GM23338 (cell line): ENCODE measurements at regions not wholly inside any gene's neighbourhood (a gene's known extent, or its start where the extent isn't known, plus 50 kb on each side); places are given as distances from the start of the nearest gene placed in this dataset.

Experiments used
- ATAC-seq: fragments of 200-7000 bp; cut with Tn5 transposase; 3 replicates; pipeline ENCODE4 v1.9.1; 2020
- DNase-seq: peaks from one replicate; pipeline ENCODE4 v3.0.0-alpha.2; 2015; ENCODE audit warnings: low spot score
- H2AFZ ChIP-seq: fragments of 200-600 bp; sonication (generic); 2 replicates; pipeline ENCODE4 v1.8.0; 2016; ENCODE audit warnings: antibody characterized with exemption, mild to moderate bottlenecking, moderate library complexity
- H3F3A ChIP-seq: fragments of 200-600 bp; sonication (generic); replicated peaks from 2 replicates; pipeline ENCODE4 v1.8.0; 2017; ENCODE audit warnings: antibody characterized with exemption, mixed run types, low read depth
- H3K27ac ChIP-seq: fragments of 200-600 bp; sonication (generic); 2 replicates; pipeline ENCODE4 v1.6.1; 2016; ENCODE audit warnings: low read depth
- H3K27me3 ChIP-seq: fragments of 200-600 bp; sonication (generic); 2 replicates; pipeline ENCODE4 v1.8.0; 2016; ENCODE audit warnings: mild to moderate bottlenecking, mixed run types, moderate library complexity; ENCODE audit not compliant: insufficient read depth
- H3K36me3 ChIP-seq: fragments of 200-600 bp; sonication (generic); 2 replicates; pipeline ENCODE4 v1.8.0; 2016; ENCODE audit warnings: mild to moderate bottlenecking; ENCODE audit not compliant: insufficient read depth
- H3K4me1 ChIP-seq: fragments of 200-600 bp; sonication (generic); 2 replicates; pipeline ENCODE4 v1.8.0; 2016; ENCODE audit warnings: mild to moderate bottlenecking, moderate library complexity; ENCODE audit not compliant: insufficient read depth
- H3K4me2 ChIP-seq: fragments of 200-600 bp; sonication (generic); 2 replicates; pipeline ENCODE4 v1.7.1; 2017; ENCODE audit warnings: mixed run types
- H3K4me3 ChIP-seq: fragments of 200-600 bp; sonication (generic); 2 replicates; pipeline ENCODE4 v1.6.1; 2016; ENCODE audit warnings: mixed run types
- H3K79me2 ChIP-seq: fragments of 200-600 bp; sonication (generic); replicated peaks from 2 replicates; pipeline ENCODE4 v1.8.0; 2017; ENCODE audit warnings: mild to moderate bottlenecking; ENCODE audit not compliant: insufficient read depth
- H3K9me2 ChIP-seq: fragments of 200-600 bp; sonication (generic); 2 replicates; pipeline ENCODE4 v1.8.0; 2017; ENCODE audit not compliant: insufficient read depth
- H4K20me1 ChIP-seq: fragments of 200-600 bp; sonication (generic); replicated peaks from 2 replicates; pipeline ENCODE4 v1.8.0; 2017; ENCODE audit warnings: mild to moderate bottlenecking; ENCODE audit not compliant: insufficient read depth
- H3K27ac Mint-ChIP-seq: 2 replicates; pipeline ENCODE4 v1.8.0; 2020; ENCODE audit warnings: inconsistent platforms, mild to moderate bottlenecking, moderate library complexity, mixed read lengths
- H3K27me3 Mint-ChIP-seq: 3 replicates; pipeline ENCODE4 v1.8.0; 2022; ENCODE audit warnings: low read depth, mild to moderate bottlenecking, moderate library complexity, mixed read lengths, inconsistent platforms; ENCODE audit not compliant: insufficient read depth, poor library complexity
- H3K36me3 Mint-ChIP-seq: 3 replicates; pipeline ENCODE4 v1.8.0; 2021; ENCODE audit warnings: low read depth, mild to moderate bottlenecking, inconsistent platforms, moderate library complexity, mixed read lengths
- H3K4me1 Mint-ChIP-seq: 3 replicates; pipeline ENCODE4 v1.8.0; 2020; ENCODE audit warnings: mild to moderate bottlenecking, inconsistent platforms, mixed read lengths
- H3K4me3 Mint-ChIP-seq: 3 replicates; pipeline ENCODE4 v1.8.0; 2021; ENCODE audit warnings: moderate library complexity, mild to moderate bottlenecking, inconsistent platforms, mixed read lengths
- H3K9me3 Mint-ChIP-seq: 3 replicates; pipeline ENCODE4 v1.8.0; 2020; ENCODE audit warnings: moderate library complexity, mild to moderate bottlenecking, inconsistent platforms, mixed read lengths
- CREB1 ChIP-seq: fragments of 250-450 bp; sonication (Bioruptor Pico); IDR thresholded peaks from 2 replicates; pipeline ENCODE4 v1.5.0; 2020; ENCODE audit warnings: low read depth, mild to moderate bottlenecking, moderate library complexity
- JUNB ChIP-seq: IDR thresholded peaks from one replicate; pipeline ENCODE4 v1.6.1; 2016; ENCODE audit warnings: antibody characterized with exemption; ENCODE audit not compliant: unreplicated experiment
- ZNF114 ChIP-seq: fragments of 250-450 bp; sonication (Bioruptor Pico); IDR thresholded peaks from 2 replicates; pipeline ENCODE4 v1.5.0; 2020; ENCODE audit warnings: mild to moderate bottlenecking, moderate library complexity
- TF ChIP-seq, protein P1 (sequence below), 2 experiments: fragments of 200-600 bp in 1 of 2; sonication (generic) in 1 of 2; conservative IDR thresholded peaks; 2 replicates each; pipeline versions ENCODE4 v1.5.1 to v1.6.1; 2016 to 2017; ENCODE audit warnings: antibody characterized with exemption in 2 of 2, low read depth in 2 of 2, mild to moderate bottlenecking in 2 of 2, moderate library complexity in 1 of 2
- TF ChIP-seq, protein P2 (sequence below): IDR thresholded peaks from one replicate; pipeline ENCODE4 v1.6.1; 2018; ENCODE audit warnings: antibody characterized with exemption; ENCODE audit not compliant: unreplicated experiment
- TF ChIP-seq, protein P3 (sequence below): fragments of 250-450 bp; sonication (Bioruptor Pico); IDR thresholded peaks from 2 replicates; pipeline ENCODE4 v1.5.0; 2020; ENCODE audit warnings: mild to moderate bottlenecking, moderate library complexity

DNA sequence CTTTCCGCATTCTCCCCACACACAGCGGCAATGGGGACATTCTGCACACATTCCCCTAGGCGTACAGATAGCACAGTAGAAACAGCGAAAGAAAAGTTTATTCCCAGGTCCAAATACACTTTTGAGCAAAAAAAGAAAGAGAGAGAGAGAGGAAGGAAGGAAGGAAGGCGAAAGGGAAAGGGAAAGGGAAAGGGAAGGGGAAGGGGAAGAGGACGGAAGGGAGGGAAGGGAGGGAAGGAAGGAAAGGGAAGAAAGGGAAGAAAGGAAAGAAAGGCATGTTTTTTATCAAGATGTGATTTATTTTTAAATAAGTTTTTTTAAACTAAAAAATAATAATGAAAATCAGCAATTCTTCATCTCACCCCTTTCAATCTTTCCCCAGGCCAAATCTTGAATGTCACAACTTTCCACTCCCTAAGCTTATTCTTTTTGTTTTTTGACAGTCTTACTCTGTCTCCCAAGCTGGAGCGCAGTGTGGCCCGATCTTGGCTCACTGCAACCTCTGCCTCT, 281.7 kb downstream of the SKIDA1 start (continued):
- TF ChIP-seq, protein P1, sequence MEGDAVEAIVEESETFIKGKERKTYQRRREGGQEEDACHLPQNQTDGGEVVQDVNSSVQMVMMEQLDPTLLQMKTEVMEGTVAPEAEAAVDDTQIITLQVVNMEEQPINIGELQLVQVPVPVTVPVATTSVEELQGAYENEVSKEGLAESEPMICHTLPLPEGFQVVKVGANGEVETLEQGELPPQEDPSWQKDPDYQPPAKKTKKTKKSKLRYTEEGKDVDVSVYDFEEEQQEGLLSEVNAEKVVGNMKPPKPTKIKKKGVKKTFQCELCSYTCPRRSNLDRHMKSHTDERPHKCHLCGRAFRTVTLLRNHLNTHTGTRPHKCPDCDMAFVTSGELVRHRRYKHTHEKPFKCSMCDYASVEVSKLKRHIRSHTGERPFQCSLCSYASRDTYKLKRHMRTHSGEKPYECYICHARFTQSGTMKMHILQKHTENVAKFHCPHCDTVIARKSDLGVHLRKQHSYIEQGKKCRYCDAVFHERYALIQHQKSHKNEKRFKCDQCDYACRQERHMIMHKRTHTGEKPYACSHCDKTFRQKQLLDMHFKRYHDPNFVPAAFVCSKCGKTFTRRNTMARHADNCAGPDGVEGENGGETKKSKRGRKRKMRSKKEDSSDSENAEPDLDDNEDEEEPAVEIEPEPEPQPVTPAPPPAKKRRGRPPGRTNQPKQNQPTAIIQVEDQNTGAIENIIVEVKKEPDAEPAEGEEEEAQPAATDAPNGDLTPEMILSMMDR (conservative IDR thresholded peaks at IDR 0.05; ENCODE audit: low read depth in 2 of 2) = no peak
- TF ChIP-seq ZNF114 (CRISPR knock-in tag) = no peak
- TF ChIP-seq CREB1 = no peak

DNA sequence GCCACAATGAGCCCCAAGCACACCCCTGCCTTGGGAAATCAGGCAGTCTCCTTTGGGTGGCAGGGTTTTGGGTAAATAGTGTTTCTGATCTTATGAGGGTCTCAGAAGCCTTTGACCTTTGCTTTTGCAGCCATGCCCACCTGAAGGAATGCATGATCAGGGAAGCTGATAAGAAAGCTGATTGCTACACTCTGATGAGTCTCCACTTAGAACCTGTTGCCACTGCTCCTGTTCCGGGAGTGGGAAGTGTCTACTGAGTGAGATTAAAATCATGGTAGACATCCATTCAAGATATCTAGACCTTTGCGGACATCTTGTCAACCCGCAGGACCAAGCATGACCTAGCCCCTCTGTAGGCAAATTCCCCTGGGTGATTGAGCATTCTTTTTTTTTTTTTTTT, 282.6 kb downstream of the SKIDA1 start:
- Mint-ChIP-seq H3K9me3 (no peaks in the 10 kb centered on the region; the same call in 2 of the 3 replicates), H3K27me3 (no peaks in the 10 kb centered on the region), H3K36me3 (no peaks in the 10 kb centered on the region), H3K4me1 (no peaks in the 10 kb centered on the region; the same call in 2 of the 3 replicates), H3K4me3 (no peak overlapping the region), H3K27ac (no peak overlapping the region)
- TF ChIP-seq, protein P2, sequence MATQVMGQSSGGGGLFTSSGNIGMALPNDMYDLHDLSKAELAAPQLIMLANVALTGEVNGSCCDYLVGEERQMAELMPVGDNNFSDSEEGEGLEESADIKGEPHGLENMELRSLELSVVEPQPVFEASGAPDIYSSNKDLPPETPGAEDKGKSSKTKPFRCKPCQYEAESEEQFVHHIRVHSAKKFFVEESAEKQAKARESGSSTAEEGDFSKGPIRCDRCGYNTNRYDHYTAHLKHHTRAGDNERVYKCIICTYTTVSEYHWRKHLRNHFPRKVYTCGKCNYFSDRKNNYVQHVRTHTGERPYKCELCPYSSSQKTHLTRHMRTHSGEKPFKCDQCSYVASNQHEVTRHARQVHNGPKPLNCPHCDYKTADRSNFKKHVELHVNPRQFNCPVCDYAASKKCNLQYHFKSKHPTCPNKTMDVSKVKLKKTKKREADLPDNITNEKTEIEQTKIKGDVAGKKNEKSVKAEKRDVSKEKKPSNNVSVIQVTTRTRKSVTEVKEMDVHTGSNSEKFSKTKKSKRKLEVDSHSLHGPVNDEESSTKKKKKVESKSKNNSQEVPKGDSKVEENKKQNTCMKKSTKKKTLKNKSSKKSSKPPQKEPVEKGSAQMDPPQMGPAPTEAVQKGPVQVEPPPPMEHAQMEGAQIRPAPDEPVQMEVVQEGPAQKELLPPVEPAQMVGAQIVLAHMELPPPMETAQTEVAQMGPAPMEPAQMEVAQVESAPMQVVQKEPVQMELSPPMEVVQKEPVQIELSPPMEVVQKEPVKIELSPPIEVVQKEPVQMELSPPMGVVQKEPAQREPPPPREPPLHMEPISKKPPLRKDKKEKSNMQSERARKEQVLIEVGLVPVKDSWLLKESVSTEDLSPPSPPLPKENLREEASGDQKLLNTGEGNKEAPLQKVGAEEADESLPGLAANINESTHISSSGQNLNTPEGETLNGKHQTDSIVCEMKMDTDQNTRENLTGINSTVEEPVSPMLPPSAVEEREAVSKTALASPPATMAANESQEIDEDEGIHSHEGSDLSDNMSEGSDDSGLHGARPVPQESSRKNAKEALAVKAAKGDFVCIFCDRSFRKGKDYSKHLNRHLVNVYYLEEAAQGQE = no peak
- TF ChIP-seq, protein P3, sequence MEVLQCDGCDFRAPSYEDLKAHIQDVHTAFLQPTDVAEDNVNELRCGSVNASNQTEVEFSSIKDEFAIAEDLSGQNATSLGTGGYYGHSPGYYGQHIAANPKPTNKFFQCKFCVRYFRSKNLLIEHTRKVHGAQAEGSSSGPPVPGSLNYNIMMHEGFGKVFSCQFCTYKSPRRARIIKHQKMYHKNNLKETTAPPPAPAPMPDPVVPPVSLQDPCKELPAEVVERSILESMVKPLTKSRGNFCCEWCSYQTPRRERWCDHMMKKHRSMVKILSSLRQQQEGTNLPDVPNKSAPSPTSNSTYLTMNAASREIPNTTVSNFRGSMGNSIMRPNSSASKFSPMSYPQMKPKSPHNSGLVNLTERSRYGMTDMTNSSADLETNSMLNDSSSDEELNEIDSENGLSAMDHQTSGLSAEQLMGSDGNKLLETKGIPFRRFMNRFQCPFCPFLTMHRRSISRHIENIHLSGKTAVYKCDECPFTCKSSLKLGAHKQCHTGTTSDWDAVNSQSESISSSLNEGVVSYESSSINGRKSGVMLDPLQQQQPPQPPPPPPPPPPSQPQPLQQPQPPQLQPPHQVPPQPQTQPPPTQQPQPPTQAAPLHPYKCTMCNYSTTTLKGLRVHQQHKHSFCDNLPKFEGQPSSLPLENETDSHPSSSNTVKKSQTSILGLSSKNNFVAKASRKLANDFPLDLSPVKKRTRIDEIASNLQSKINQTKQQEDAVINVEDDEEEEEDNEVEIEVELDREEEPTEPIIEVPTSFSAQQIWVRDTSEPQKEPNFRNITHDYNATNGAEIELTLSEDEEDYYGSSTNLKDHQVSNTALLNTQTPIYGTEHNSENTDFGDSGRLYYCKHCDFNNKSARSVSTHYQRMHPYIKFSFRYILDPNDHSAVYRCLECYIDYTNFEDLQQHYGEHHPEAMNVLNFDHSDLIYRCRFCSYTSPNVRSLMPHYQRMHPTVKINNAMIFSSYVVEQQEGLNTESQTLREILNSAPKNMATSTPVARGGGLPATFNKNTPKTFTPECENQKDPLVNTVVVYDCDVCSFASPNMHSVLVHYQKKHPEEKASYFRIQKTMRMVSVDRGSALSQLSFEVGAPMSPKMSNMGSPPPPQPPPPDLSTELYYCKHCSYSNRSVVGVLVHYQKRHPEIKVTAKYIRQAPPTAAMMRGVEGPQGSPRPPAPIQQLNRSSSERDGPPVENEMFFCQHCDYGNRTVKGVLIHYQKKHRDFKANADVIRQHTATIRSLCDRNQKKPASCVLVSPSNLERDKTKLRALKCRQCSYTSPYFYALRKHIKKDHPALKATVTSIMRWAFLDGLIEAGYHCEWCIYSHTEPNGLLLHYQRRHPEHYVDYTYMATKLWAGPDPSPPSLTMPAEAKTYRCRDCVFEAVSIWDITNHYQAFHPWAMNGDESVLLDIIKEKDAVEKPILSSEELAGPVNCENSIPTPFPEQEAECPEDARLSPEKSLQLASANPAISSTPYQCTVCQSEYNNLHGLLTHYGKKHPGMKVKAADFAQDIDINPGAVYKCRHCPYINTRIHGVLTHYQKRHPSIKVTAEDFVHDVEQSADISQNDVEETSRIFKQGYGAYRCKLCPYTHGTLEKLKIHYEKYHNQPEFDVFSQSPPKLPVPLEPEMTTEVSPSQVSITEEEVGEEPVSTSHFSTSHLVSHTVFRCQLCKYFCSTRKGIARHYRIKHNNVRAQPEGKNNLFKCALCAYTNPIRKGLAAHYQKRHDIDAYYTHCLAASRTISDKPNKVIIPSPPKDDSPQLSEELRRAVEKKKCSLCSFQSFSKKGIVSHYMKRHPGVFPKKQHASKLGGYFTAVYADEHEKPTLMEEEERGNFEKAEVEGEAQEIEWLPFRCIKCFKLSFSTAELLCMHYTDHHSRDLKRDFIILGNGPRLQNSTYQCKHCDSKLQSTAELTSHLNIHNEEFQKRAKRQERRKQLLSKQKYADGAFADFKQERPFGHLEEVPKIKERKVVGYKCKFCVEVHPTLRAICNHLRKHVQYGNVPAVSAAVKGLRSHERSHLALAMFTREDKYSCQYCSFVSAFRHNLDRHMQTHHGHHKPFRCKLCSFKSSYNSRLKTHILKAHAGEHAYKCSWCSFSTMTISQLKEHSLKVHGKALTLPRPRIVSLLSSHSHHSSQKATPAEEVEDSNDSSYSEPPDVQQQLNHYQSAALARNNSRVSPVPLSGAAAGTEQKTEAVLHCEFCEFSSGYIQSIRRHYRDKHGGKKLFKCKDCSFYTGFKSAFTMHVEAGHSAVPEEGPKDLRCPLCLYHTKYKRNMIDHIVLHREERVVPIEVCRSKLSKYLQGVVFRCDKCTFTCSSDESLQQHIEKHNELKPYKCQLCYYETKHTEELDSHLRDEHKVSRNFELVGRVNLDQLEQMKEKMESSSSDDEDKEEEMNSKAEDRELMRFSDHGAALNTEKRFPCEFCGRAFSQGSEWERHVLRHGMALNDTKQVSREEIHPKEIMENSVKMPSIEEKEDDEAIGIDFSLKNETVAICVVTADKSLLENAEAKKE (CRISPR knock-in tag) = no peak
- no peak for TF ChIP-seq JUNB
- Histone ChIP-seq H2AFZ (no peak overlapping the region), H3K4me1 (peaks cover 3% of the 10 kb centered on the region; the same call in 1 of the 2 replicates), H3K36me3 (no peaks in the 10 kb centered on the region), H3K27ac (no peak overlapping the region), H3K4me3 (no peak overlapping the region), H4K20me1 (no peaks in the 10 kb centered on the region), H3K27me3 (no peaks in the 10 kb centered on the region), H3K9me2 (no peaks in the 10 kb centered on the region), H3F3A (0 out of 2 replicates have a peak, but pooled peaks cover 4% of the 10 kb centered on the region), H3K4me2 (no peak overlapping the region), H3K79me2 (no peaks in the 10 kb centered on the region)
- DNase-seq = no peak
- ATAC-seq = no peak
